K562 (cell line): ENCODE measurements at regions not wholly inside any gene's neighbourhood (a gene's known extent, or its start where the extent isn't known, plus 50 kb on each side); places are given as distances from the start of the nearest gene placed in this dataset.
A peak's percentile ranks its signal among the peaks of the same experiment; 100 is the strongest.

Experiments
- BCOR ChIP-seq: fragments of 450-650 bp; IDR thresholded peaks from 2 replicates; pipeline ENCODE4 v1.6.1; 2016
- BMI1 ChIP-seq: fragments of 150-350 bp; IDR thresholded peaks from 2 replicates; pipeline ENCODE4 v1.6.1; 2014; ENCODE audit warnings: low read length
- CC2D1A ChIP-seq: fragments of 450-650 bp; IDR thresholded peaks from 2 replicates; pipeline ENCODE4 v1.6.1; 2017; ENCODE audit warnings: mild to moderate bottlenecking
- DEAF1 ChIP-seq: fragments of 450-650 bp; formaldehyde crosslinking; IDR thresholded peaks from 2 replicates; pipeline ENCODE4 v1.4.0; 2020; ENCODE audit warnings: mild to moderate bottlenecking, moderate library complexity
- ELF1 ChIP-seq: fragments of 200-800 bp; sonication (Bioruptor generic); IDR thresholded peaks from 2 replicates; pipeline ENCODE4 v1.6.1; 2016; ENCODE audit warnings: missing genetic modification characterization, missing compliant biosample characterization
- HIVEP1 ChIP-seq: fragments of 250-450 bp; sonication (Bioruptor Pico); IDR thresholded peaks from 2 replicates; pipeline ENCODE4 v1.4.0; 2020; ENCODE audit warnings: mild to moderate bottlenecking
- LARP7 ChIP-seq: fragments of 450-650 bp; IDR thresholded peaks from 2 replicates; pipeline ENCODE4 v1.6.1; 2016
- NR2C2 ChIP-seq, 2 experiments: fragments of 200-800 bp in 1 of 2; sonication (Bioruptor generic) in 1 of 2; sonication (generic) in 1 of 2; formaldehyde crosslinking in 1 of 2; IDR thresholded peaks; 2 replicates each; pipeline versions ENCODE4 v1.6.1 to v1.8.0; 2016 to 2022; ENCODE audit warnings: mild to moderate bottlenecking in 1 of 2, missing compliant biosample characterization in 1 of 2, missing genetic modification characterization in 1 of 2, missing genetic modification reagents in 1 of 2
- POLR3G ChIP-seq: IDR thresholded peaks from 2 replicates; pipeline ENCODE4 v1.6.1; 2011; ENCODE audit not compliant: insufficient read length, insufficient replicate concordance; ENCODE audit errors: extremely low read depth
- RAD21 ChIP-seq, 2 experiments: fragments of 250-450 bp in 1 of 2; fragments of 450-650 bp in 1 of 2; sonication (Bioruptor Pico) in 1 of 2; formaldehyde crosslinking in 1 of 2; IDR thresholded peaks in 1 of 2; conservative IDR thresholded peaks in 1 of 2; 2 replicates each; pipeline versions ENCODE4 v1.4.0 to v1.8.0; 2020 to 2022; ENCODE audit warnings: mild to moderate bottlenecking in 2 of 2, moderate library complexity in 1 of 2
- RBM15 ChIP-seq: fragments of 200-400 bp; formaldehyde crosslinking; IDR thresholded peaks from 2 replicates; pipeline ENCODE4 v1.6.1; 2018; ENCODE audit warnings: mild to moderate bottlenecking, low read length, moderate library complexity; ENCODE audit not compliant: insufficient read depth
- RBM25 ChIP-seq: fragments of 200-400 bp; formaldehyde crosslinking; IDR thresholded peaks from 2 replicates; pipeline ENCODE4 v1.6.1; 2018; ENCODE audit warnings: low read length, low read depth, moderate library complexity; ENCODE audit not compliant: severe bottlenecking
- TOE1 ChIP-seq, 2 experiments: fragments of 450-650 bp in 1 of 2; sonication (generic) in 1 of 2; formaldehyde crosslinking in 1 of 2; IDR thresholded peaks; 2 replicates each; pipeline versions ENCODE4 v1.7.1 to v1.8.0; 2016 to 2022; ENCODE audit warnings: borderline replicate concordance in 2 of 2, mild to moderate bottlenecking in 2 of 2, antibody characterized with exemption in 1 of 2, inconsistent platforms in 1 of 2, low read depth in 1 of 2, missing genetic modification reagents in 1 of 2, moderate library complexity in 1 of 2

GRCh38 chr6:105793130-105793529 is 293.0 kb upstream of the PRDM1 start (continued):
- 0 out of 2 replicates have a peak, but pooled peaks have one; percentile 32 for TF ChIP-seq TOE1 (IDR thresholded peaks at IDR 0.05; ENCODE audit: borderline replicate concordance)
- TF ChIP-seq TOE1 (CRISPR knock-in tag; IDR thresholded peaks at IDR 0.05; ENCODE audit: borderline replicate concordance, low read depth) = no peak
- TF ChIP-seq CC2D1A = 0 out of 2 replicates have a peak, but pooled peaks have one; percentile 22
- no peak for TF ChIP-seq LARP7
- no peak for TF ChIP-seq NR2C2 (CRISPR knock-in tag; IDR thresholded peaks at IDR 0.05)
- TF ChIP-seq NR2C2 (tag; IDR thresholded peaks at IDR 0.05) = 0 out of 2 replicates have a peak, but pooled peaks have one; percentile 23
- no peak for TF ChIP-seq POLR3G
- TF ChIP-seq DEAF1 (CRISPR knock-in tag) = peak; percentile 68; the same call in 1 of the 2 replicates
- TF ChIP-seq HIVEP1 (CRISPR knock-in tag) = no peak
- TF ChIP-seq RAD21 (CRISPR knock-in tag; conservative IDR thresholded peaks at IDR 0.05 in 1 of 2, IDR thresholded peaks at IDR 0.05 in 1 of 2) = peak; percentile 80 to 87
- TF ChIP-seq BCOR = 0 out of 2 replicates have a peak, but pooled peaks have one; percentile 19
- peak; percentile 38; the same call in 1 of the 2 replicates for TF ChIP-seq ELF1 (tag)
- TF ChIP-seq RBM25 = peak; percentile 44
- no peak for TF ChIP-seq RBM15
- no peak for TF ChIP-seq BMI1
